SH-SY5Y (cell line): ENCODE measurements at regions not wholly inside any gene's neighbourhood (a gene's known extent, or its start where the extent isn't known, plus 50 kb on each side); places are given as distances from the start of the nearest gene placed in this dataset.

ENCODE experiments used
- GATA2 ChIP-seq: IDR thresholded peaks from 2 replicates; pipeline ENCODE4 v1.6.1; 2011; ENCODE audit warnings: mild to moderate bottlenecking, low read depth, low read length
- GATA3 ChIP-seq: IDR thresholded peaks from 2 replicates; pipeline ENCODE4 v1.6.1; 2011; ENCODE audit warnings: low read depth, mild to moderate bottlenecking, low read length, moderate library complexity

DNA sequence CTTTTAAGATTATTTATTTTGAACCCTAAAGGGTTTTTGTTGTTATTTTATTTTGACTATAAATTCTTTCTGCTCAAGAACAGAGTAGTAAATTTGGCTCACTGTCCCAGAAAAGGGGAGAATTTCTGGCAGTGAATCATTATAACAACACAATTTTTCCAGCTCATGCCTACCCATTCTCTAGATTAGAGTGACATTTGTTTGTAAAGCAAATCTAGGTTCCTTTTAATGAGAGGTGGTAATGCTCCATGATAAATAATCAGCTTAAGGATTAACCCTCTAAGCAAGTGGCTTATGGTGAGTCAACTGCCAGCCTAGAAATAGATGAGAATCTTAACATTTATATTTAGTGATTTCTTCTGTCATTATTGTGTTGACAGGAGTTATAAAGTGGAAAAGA is 409.2 kb downstream of the NFIB start:
- TF ChIP-seq GATA2: no peak
- no peak for TF ChIP-seq GATA3

DNA sequence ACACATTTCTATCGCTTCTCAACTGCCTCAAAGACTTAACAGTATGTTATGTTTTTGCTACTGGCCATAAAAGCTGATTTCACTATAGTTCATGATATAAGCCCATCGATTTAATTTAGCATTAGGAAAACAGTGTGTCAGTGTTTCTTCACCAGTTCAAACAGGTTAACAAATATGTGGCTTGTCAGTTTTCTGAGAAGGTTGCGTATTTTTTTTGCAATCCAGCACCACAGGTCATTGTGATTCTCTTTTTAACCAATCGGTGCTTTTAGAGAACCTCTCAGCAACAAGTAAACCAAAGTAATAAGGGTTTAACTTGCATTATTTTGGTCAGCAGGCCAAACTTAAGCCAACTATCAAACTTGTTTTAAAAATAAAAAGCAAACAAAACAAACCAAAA is 409.6 kb downstream of the NFIB start:
- TF ChIP-seq GATA3 (no peak), GATA2 (no peak)

DNA sequence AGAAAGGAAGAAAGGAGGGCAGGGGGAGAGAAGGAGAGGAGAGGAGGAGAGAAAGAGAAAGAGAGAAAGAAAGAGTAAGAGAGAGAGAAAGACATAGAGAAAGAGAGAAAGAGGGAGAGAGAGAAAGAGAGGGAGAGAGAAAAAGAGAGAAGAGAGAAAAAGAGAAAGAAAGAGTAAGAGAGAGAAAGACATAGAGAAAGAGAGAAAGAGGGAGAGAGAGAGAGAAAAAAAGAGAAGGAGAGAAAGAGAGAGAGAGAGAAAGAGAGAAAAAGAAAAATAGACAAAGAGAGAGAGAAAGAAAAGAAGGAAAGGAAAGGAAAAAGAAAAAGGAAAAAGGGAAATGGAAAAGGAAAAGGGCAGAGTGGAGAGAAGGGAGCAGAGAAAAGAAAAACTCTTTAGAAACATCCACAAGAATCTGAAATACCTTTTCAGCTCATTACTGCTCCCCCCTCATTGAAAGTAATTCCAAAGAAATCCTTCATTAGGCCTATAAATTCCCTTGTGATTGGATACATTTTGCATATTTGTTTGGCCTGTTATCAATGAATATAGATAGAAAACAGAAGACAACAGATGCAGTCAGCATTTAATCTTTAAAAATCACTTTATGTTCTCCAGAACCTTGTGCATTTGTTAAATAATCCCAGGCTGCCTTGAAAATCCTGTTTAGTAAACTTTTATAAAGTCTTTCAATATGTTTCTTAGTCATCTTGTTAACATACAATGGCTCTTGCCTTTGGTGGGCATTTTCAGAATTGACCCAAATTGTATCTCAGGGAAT is 411.5 kb downstream of the NFIB start:
- TF ChIP-seq GATA2 (no peak), GATA3 (no peak)

DNA sequence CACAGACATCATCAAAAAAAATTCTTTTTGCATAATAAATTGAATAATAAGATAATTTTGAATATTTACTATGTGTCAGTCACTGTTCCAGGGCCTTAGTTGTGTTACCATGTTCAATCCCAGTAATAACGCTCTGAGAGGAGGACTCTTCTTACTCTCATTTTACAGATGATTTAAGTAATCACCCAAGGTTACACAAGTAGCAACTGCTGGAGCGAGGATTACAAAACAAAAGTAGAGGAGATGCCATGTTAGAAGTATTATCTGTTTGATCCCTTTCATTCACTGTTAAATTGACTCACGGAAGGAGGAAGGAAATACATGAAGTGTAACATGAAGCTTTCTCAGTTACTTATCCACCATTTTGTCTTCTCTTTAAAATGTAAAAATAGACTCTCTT is 412.8 kb downstream of the NFIB start:
- TF ChIP-seq GATA2 (no peak), GATA3 (no peak)

DNA sequence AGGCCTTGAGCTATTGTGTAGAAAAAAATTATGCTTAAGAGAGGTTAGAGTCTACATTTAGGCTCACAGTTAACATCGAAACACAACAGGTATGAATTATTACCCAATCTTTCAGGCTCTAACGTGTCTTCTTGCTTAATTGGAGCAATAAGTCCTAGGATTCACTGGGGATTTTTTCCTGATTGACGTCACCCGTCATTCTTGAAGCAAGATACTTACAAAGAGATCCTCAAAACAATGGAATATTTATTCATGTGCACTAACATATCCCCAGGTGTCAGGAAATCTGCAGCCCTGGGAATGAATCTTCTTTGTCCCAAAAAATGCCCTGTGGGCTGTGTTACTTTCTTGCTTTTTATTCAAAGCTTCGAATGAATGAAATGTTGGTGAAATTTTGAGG is 413.5 kb downstream of the NFIB start:
- no peak for TF ChIP-seq GATA3
- no peak for TF ChIP-seq GATA2

DNA sequence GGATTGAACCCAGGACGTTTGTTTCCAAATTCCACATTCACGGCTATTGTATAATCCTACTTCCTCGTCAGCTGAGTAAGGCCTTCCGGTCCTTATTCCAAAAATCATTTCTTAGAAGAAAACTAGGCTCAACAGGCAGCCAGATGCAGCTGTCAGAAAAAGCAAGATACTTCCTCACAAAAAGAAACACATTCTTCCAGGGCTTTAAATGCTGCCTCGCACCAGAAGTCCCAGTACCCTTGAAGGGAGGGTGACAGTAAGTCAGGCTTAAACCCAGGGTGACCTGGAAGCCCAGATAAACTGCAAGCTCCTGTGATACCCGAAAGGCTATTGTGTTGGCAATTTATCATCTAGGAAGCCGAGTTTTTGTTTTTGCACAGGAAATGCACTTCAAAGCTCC is 414.0 kb downstream of the NFIB start:
- TF ChIP-seq GATA3: no peak
- no peak for TF ChIP-seq GATA2

DNA sequence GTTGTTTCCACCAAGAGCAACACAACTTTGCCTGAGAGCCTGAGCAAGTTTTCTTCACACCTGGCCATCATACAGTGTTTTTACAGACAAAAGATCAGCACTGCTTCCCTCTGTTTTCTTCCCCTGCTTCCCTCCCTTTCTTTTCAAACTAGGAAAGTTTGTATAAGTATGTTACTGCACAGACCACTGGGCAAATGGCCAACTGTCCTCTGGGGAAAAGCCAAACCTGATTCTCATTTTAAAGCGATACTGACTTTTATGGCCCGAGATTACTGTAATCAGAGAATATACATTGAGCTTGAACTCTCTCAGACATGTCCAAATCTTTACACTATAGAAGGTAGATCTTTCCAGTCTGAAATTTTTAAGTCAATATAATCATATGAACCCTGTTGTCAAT is 415.0 kb downstream of the NFIB start:
- TF ChIP-seq GATA2 (no peak), GATA3 (no peak)

DNA sequence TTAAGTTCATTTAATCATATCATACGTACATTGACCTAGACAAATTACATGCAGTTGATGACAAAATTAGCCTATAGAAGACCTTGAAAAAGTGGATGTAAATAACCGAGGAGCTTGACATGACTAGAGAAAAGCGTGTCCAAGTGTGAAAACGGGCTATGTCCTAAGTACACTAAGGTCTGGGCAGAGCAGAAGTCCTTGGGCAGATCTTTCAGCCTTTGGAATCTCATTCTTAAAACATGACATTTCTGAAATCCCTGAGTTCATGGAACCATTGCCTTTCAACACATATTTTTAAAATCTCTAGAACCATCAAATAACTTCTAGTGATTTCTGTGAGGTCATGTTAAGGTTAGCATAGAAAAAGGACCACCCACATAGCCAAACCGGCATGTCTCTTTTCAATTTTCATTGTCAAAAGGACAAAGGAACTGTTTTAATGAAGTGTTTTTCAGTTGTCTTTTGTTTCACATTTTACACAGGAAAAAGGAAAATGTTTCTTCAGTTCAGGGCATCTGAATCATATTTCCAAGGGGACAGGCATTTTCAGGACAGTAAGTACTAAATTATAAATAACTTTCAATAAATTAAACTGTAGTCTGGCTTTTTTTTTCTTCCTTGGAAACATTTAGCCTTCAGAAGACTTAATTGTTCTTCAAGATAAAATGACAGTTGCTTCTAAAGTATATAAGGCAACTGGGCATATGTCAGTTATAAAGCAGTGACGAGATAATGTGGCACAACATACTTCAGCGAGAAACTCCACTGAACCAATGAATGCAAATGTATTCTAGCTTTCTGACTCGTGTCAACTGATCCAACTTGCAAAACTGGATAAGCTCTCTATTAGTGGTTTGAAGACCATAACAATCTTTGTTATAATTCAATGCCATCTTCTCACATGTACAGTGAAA is 416.8 kb downstream of the NFIB start:
- TF ChIP-seq GATA2 (no peak), GATA3 (no peak)

DNA sequence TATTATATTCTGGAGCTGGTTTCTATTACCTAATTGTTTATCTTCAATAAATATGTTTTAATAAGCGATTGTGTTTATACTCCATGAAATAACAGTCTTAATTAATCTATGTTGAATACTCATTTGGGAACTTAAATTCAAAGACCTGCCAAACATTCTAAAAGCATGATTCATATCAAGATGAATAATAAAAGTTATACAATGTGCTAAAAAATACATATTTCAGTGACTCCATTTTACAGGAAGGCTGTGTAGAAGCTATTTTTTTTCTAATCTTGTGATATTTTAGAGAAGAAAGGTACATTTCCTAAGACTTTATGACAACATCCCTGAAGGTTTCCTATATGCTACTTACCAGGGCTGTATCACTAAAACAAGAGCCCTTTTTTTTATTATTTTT is 417.9 kb downstream of the NFIB start:
- no peak for TF ChIP-seq GATA2
- no peak for TF ChIP-seq GATA3

DNA sequence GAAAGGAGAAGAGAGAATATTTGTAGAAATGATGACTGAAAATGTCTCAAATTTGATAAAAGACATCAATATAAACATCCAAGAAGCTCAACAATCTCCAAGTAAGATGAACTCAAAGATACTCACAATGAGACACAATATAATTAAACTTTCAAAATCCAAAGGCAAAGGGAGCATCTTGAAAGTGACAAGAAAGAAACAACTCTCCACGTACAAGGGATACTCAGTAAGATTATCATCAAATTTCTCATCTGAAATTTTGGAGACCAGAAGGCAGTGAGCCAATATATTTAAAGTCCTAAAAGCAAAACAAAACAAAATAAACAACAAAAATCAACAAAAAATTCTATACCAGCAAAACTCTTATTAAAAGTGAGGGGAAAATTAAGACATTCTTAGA is 428.7 kb downstream of the NFIB start:
- TF ChIP-seq GATA3 (no peak), GATA2 (no peak)

DNA sequence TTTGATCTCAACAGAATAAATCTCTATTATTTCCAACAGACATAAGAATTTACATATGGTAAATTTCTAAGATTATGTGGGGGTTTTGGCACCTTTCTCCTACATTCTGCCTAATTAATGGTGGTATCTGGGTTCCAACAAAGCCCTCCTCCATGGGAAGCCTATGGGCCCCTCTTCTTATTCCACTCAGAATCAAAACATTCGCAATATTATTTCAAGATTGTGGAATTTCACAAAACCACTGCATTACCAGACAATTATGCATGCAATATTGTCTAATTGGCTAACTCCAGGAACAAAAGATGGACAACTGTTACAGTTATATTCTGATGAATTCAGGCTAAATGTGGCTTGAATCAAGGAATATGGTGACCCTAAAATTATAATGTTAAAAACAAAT is 434.0 kb downstream of the NFIB start:
- TF ChIP-seq GATA2 (no peak), GATA3 (no peak)

DNA sequence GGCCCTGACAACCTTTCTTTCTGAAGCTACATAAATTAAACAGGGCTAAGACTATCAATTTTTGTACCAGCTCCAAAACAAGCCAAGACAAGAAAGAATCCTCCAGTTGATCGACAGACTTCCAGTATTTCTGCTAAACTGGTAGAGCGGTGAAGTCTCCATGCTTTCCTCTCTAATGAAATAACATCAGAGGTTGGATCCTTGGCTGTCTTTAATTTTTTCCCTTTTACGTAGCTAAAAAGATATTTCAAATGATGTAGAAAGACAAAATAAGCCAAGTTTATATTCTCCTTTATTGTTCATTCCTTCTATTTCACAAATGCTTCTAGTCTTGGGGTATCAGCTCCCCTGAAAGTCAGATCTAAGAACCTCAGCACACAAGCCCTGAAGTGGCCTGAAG is 434.9 kb downstream of the NFIB start:
- TF ChIP-seq GATA2 (no peak), GATA3 (no peak)

DNA sequence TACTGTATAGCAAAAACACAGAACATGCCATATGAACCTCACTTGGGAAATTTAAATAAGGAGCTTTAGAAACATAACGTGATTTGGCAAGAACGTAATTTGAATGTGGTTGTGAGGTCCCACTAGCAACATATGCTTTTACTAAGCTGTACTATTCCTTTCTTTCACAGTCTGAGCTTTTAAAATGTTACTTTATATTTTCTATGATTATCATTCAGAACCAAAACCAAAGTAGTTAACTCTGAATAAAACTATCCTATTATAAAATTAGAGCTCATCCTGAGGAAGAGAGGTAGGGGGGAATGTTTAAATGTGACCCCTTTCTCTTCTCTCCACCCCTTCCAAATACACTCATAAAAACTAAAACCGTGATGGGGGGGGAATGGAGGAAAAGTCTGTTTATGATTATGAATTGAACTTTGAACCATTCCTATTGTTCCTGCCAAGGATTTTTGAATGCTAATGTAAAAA is 435.7 kb downstream of the NFIB start:
- TF ChIP-seq GATA3 (no peak), GATA2 (no peak)

DNA sequence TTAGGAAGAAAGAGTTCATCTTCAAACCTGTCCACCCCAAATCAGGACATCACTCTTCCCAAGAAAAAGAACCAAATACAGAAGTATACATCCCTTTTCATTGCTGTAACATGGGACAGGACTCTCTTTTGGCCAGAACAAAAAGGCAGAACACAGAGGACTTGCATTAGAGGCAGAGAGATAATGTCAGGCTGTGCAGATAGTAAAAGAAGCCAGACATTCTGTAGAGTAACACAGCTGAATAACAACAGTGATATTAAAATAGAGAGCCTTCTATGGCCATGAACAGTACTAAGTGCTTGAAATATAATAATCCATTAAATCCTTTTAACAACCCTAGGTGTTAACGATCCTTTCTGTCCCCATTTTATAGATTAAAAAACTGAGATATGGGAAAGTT is 437.2 kb downstream of the NFIB start:
- TF ChIP-seq GATA2 (no peak), GATA3 (no peak)

DNA sequence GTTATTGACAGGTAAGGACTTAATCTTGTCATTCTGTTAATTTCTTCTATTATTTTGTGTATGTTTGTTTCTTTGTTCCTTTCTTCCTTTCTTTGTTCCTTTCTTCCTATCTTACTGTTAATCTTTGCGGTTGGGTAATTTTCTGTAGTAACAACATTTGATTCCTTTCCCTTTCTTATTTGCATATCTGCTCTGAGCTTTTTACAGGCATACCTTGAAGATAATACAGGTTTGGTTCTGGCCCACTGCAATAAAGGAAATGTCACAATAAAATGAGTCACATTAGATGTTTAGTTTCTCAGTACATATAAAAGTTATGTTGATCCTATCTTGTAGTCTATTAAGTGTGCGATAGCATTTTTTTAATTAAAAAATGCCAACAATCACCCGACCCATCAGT is 440.7 kb downstream of the NFIB start:
- TF ChIP-seq GATA3 (no peak), GATA2 (no peak)
